ENCODE measurements at regions not wholly inside any gene's neighbourhood (a gene's known extent, or its start where the extent isn't known, plus 50 kb on each side); places are given as distances from the start of the nearest gene placed in this dataset.

DNA sequence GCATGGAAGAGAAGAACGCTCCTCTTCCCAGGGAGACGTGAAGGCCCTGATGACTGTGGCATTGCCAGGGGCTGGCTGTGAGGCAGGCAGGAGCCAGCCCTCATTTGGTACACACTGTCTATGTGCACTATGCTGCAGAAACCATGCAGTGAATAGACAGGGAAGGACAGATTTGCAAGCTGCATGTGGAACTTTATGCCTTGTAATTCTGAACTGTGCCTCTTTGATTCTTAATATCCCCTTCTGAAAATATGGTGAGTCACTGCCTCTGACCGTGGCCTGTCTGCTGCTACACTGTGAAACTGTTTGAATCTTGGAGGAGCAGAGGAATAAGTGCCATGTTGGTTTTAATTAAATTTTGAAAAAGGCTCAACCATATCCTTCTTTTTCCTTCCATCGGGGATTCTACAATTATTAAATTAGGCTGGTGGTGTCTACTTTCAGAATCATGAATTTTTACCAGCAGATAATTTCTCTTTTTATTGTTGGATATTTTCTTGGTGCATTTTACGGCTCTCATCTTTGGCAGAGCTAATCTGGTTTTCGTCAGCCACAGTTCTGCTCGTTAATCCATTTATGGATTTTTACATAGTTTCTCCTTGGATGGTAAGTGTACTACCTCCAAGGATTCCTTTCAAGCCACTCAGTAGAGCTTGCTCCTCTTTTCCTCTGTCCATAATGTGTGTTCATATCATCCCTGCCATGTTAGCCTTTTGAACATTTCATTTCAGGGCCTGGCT, 301.0 kb upstream of the SLC35B3 start:
- ChIA-PET CTCF (no interaction called here), POLR2A (no interaction called here)
- no peak overlapping the region for H3K4me3 ChIP-seq (ENCODE audit: low read depth, low read length)
- TF ChIP-seq, protein P1, sequence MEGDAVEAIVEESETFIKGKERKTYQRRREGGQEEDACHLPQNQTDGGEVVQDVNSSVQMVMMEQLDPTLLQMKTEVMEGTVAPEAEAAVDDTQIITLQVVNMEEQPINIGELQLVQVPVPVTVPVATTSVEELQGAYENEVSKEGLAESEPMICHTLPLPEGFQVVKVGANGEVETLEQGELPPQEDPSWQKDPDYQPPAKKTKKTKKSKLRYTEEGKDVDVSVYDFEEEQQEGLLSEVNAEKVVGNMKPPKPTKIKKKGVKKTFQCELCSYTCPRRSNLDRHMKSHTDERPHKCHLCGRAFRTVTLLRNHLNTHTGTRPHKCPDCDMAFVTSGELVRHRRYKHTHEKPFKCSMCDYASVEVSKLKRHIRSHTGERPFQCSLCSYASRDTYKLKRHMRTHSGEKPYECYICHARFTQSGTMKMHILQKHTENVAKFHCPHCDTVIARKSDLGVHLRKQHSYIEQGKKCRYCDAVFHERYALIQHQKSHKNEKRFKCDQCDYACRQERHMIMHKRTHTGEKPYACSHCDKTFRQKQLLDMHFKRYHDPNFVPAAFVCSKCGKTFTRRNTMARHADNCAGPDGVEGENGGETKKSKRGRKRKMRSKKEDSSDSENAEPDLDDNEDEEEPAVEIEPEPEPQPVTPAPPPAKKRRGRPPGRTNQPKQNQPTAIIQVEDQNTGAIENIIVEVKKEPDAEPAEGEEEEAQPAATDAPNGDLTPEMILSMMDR (IDR thresholded peaks at IDR 0.05; ENCODE audit: low read depth, low read length), result no peak
- DNase-seq (ENCODE audit: low read depth, low spot score), result no peak
- H3K27me3 ChIP-seq (ENCODE audit: control insufficient read depth, insufficient read depth, low read length), result no peaks in the 10 kb centered on the region
- peaks cover 21% of the 10 kb centered on the region for H3K9me3 ChIP-seq (ENCODE audit: control insufficient read depth, insufficient read depth, low read length)
- H3K27ac ChIP-seq (ENCODE audit: low read depth, low read length), result no peak overlapping the region

DNA sequence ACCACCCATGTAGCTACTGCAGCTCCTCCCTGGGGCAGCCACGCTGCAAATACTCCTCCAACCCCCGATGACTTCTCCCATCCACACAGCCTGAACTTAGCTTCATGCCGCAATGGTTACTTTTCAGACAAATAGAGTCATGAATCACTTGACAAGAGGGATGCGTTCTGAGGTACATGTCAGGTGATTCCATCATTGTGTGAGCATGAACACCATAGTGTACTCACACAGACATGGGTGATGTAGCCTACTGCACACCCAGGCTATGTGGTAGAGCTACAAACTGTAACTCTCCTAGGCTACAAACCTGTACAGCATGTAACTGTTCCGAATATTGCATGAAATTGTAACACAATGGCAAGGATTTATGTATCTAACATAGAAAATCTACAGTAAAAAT, 298.5 kb upstream of the SLC35B3 start:
- POLR2A ChIA-PET, result no interaction called here
- H3K4me3 ChIP-seq (ENCODE audit: low read depth, low read length), result no peak overlapping the region

DNA sequence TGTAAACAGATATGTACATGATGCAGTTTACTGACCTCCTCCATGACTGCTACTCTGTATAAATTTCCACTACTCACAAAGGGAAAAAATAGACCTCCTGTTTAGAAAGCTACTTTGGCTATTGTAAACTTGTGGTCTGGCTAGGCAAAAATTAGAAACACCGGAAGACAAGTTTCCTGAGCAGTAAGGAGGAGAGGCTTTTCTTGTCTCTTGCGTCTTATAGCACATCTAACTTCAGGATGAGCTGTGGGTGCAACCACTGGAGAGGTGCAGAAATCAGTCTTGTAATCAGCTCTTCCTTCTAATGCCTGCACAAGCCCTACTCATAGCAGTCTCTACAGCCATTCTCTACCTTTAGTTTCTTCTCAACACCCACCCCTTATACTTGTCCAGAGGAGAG, 296.5 kb upstream of the SLC35B3 start:
- Histone ChIP-seq H3K27ac (ENCODE audit: low read depth, low read length) (no peak overlapping the region), H3K9me3 (ENCODE audit: control insufficient read depth, insufficient read depth, low read length) (peaks cover 23% of the 10 kb centered on the region), H3K27me3 (ENCODE audit: control insufficient read depth, insufficient read depth, low read length) (no peaks in the 10 kb centered on the region), H3K4me3 (ENCODE audit: low read depth, low read length) (no peak overlapping the region)
- POLR2A ChIA-PET, result no interaction called here
- TF ChIP-seq, protein P1 (IDR thresholded peaks at IDR 0.05; ENCODE audit: low read depth, low read length), result no peak
- CTCF ChIA-PET, result no interaction called here
- no peak for DNase-seq (ENCODE audit: low read depth, low spot score)

More for the DNA sequence above, 298.5 kb upstream of the SLC35B3 start:
- CTCF ChIA-PET, result no interaction called here
- no peak for DNase-seq (ENCODE audit: low read depth, low spot score)
- Histone ChIP-seq H3K9me3 (ENCODE audit: control insufficient read depth, insufficient read depth, low read length) (peaks cover 23% of the 10 kb centered on the region), H3K27ac (ENCODE audit: low read depth, low read length) (no peak overlapping the region), H3K27me3 (ENCODE audit: control insufficient read depth, insufficient read depth, low read length) (no peaks in the 10 kb centered on the region)
- TF ChIP-seq, protein P1 (IDR thresholded peaks at IDR 0.05; ENCODE audit: low read depth, low read length), result no peak

DNA sequence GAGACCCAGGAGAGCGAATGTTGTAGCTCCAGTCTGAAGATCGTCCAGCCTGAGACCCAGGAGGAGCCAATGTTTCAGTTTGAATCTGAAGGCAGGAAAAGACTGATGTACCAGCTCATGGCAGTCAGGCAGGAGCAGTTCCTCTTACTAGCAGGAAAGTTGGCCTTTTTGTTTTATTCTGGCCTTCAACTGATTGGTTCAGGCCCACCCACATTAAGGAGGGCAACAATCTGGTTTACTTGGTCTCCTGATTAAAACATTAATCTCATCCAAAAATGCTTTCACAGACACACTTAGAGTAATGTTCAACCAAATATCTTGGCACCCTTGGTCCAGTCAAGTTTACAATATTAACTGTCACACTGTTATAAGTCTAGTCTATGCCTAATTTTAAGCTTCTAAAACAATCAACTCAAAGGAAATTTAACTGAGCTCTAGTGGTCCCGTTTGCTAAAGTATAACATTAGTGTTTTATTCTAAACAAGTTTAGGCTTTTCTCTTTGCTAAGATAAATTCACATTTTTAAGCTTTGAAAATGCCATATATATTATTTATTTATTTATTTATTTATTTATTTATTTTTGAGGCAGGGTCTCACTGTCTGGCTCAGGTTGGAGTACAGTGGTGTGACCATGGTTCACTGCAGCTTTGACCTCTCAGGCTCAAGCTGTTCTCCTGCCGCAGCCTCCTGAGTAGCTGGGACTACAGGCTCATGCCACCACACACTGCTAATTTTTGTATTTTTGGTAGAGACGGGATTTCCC, 275.5 kb upstream of the SLC35B3 start:
- POLR2A ChIA-PET, result no interaction called here
- Histone ChIP-seq H3K9me3 (ENCODE audit: control insufficient read depth, insufficient read depth, low read length) (peaks cover 7% of the 10 kb centered on the region; the same call in 1 of the 2 replicates), H3K4me3 (ENCODE audit: low read depth, low read length) (no peak overlapping the region), H3K27ac (ENCODE audit: low read depth, low read length) (no peak overlapping the region), H3K27me3 (ENCODE audit: control insufficient read depth, insufficient read depth, low read length) (no peaks in the 10 kb centered on the region)
- TF ChIP-seq, protein P1 (IDR thresholded peaks at IDR 0.05; ENCODE audit: low read depth, low read length), result no peak
- CTCF ChIA-PET, result no interaction called here
- DNase-seq (ENCODE audit: low read depth, low spot score), result no peak
